H1 (cell line): ENCODE measurements at regions not wholly inside any gene's neighbourhood (a gene's known extent, or its start where the extent isn't known, plus 50 kb on each side); places are given as distances from the start of the nearest gene placed in this dataset.

ENCODE experiments used
- CTCF ChIA-PET: fragments of 300-600 bp; sonication (Branson Sonifier 250); formaldehyde crosslinking; loops from one replicate; lab custom pipeline; 2021; ENCODE audit not compliant: partially characterized antibody; lab: Charles Lee
- POLR2A ChIA-PET: fragments of 300-600 bp; sonication (Branson Sonifier 250); formaldehyde crosslinking; loops from one replicate; lab custom pipeline; 2021; ENCODE audit warnings: inconsistent platforms; ENCODE audit not compliant: partially characterized antibody; lab: Charles Lee
- DNase-seq, 2 experiments: peaks; one replicate each; pipeline versions ENCODE4 v3.0.0 to v3.0.0-alpha.2; 2010 to 2022; ENCODE audit warnings: low spot score in 2 of 2, low read depth in 1 of 2, mixed read lengths in 1 of 2
- FAIRE-seq: peaks from 2 replicates; lab custom pipeline; 2011; peaks lifted over from hg19 to GRCh38; lab: Jason Lieb, UNC
- H2AFZ ChIP-seq: 2 replicates; pipeline ENCODE4 v1.8.1; 2012; ENCODE audit warnings: low read length, inconsistent platforms
- H2AK5ac ChIP-seq: 2 replicates; pipeline ENCODE4 v1.6.1; 2013; ENCODE audit warnings: low read depth, low read length
- H2BK120ac ChIP-seq: replicated peaks from 2 replicates; pipeline ENCODE3; 2013; ENCODE audit warnings: low read depth, low read length, inconsistent platforms
- H2BK12ac ChIP-seq: 2 replicates; pipeline ENCODE4 v1.6.1; 2013; ENCODE audit warnings: low read depth, low read length
- H2BK15ac ChIP-seq: 2 replicates; pipeline ENCODE4 v1.6.1; 2013; ENCODE audit warnings: low read length
- H2BK20ac ChIP-seq: 2 replicates; pipeline ENCODE4 v1.6.1; 2013; ENCODE audit warnings: low read length
- H2BK5ac ChIP-seq: 2 replicates; pipeline ENCODE4 v1.6.1; 2013; ENCODE audit warnings: low read depth, low read length
- H3K14ac ChIP-seq: 2 replicates; pipeline ENCODE4 v1.6.1; 2013; ENCODE audit warnings: inconsistent platforms; ENCODE audit not compliant: insufficient read length
- H3K18ac ChIP-seq: 2 replicates; pipeline ENCODE4 v1.6.1; 2013; ENCODE audit warnings: low read length; ENCODE audit errors: extremely low read depth
- H3K23ac ChIP-seq: 2 replicates; pipeline ENCODE4 v1.6.1; 2013; ENCODE audit warnings: inconsistent platforms; ENCODE audit not compliant: insufficient read length
- H3K23me2 ChIP-seq: 2 replicates; pipeline ENCODE4 v1.6.1; 2013; ENCODE audit warnings: low read depth, low read length
- H3K27ac ChIP-seq: 2 replicates; pipeline ENCODE4 v1.6.1; 2011; ENCODE audit warnings: low read depth, low read length, inconsistent platforms
- H3K27me3 ChIP-seq, 4 experiments: replicated peaks in 1 of 4; 1 replicate in 1 of 4; 2 replicates in 3 of 4; pipeline versions ENCODE4 v1.6.1 to v1.8.1; 2011 to 2013; ENCODE audit warnings: low read length in 3 of 4, mild to moderate bottlenecking in 3 of 4, inconsistent platforms in 2 of 4, mixed read lengths in 2 of 4, moderate library complexity in 1 of 4; ENCODE audit not compliant: control insufficient read depth in 3 of 4, insufficient read depth in 3 of 4; ENCODE audit errors: extremely low read depth in 1 of 4
- H3K36me3 ChIP-seq, 4 experiments: 2 replicates each; pipeline versions ENCODE4 v1.6.1 to v1.8.1; 2011 to 2013; ENCODE audit warnings: mild to moderate bottlenecking in 4 of 4, low read length in 3 of 4, moderate library complexity in 2 of 4, control low read depth in 1 of 4, inconsistent platforms in 1 of 4; ENCODE audit not compliant: insufficient read depth in 4 of 4, control insufficient read depth in 2 of 4
- H3K4ac ChIP-seq: replicated peaks from 2 replicates; pipeline ENCODE3; 2013; ENCODE audit warnings: low read length, low read depth, mixed read lengths, inconsistent platforms; ENCODE audit not compliant: insufficient read length
- H3K4me1 ChIP-seq, 4 experiments: replicated peaks in 1 of 4; 1 replicate in 1 of 4; 2 replicates in 3 of 4; pipeline versions ENCODE4 v1.6.1 to v1.8.1; 2011 to 2013; ENCODE audit warnings: low read length in 3 of 4, inconsistent platforms in 2 of 4, mixed read lengths in 1 of 4; ENCODE audit not compliant: insufficient read depth in 4 of 4, control insufficient read depth in 3 of 4
- H3K4me2 ChIP-seq, 2 experiments: 2 replicates each; pipeline versions ENCODE4 v1.6.1 to v1.8.1; 2011 to 2013; ENCODE audit warnings: low read depth in 2 of 2, low read length in 2 of 2, control low read depth in 1 of 2, inconsistent platforms in 1 of 2, mild to moderate bottlenecking in 1 of 2; ENCODE audit not compliant: insufficient read depth in 1 of 2
- H3K4me3 ChIP-seq, 4 experiments: fragments of 200-600, 300-600 bp in 1 of 4; sonication (generic), shearing (Covaris generic), sonication (Bioruptor Twin) in 1 of 4; 2 replicates each; pipeline versions ENCODE4 v1.5.1 to v1.8.1; 2011 to 2016; ENCODE audit warnings: low read length in 4 of 4, low read depth in 3 of 4, control low read depth in 2 of 4, inconsistent platforms in 2 of 4, mild to moderate bottlenecking in 2 of 4, mixed read lengths in 1 of 4, moderate library complexity in 1 of 4; ENCODE audit not compliant: insufficient read depth in 2 of 4; ENCODE audit errors: extremely low read depth in 1 of 4
- H3K56ac ChIP-seq: replicated peaks from 2 replicates; pipeline ENCODE3; 2013; ENCODE audit warnings: low read depth, mild to moderate bottlenecking, mixed read lengths, low read length, inconsistent platforms; ENCODE audit not compliant: insufficient read length
- H3K79me1 ChIP-seq: 2 replicates; pipeline ENCODE4 v1.6.1; 2013; ENCODE audit warnings: low read depth, low read length, control low read depth
- H3K79me2 ChIP-seq, 2 experiments: 2 replicates each; pipeline versions ENCODE4 v1.6.1 to v1.8.1; 2012 to 2013; ENCODE audit warnings: low read length in 2 of 2, mild to moderate bottlenecking in 2 of 2, inconsistent platforms in 1 of 2; ENCODE audit not compliant: insufficient read depth in 2 of 2, control insufficient read depth in 1 of 2
- H3K9ac ChIP-seq, 4 experiments: replicated peaks in 1 of 4; 1 replicate in 1 of 4; 2 replicates in 3 of 4; pipeline versions ENCODE4 v1.6.1 to v1.8.1; 2011 to 2013; ENCODE audit warnings: low read depth in 3 of 4, low read length in 3 of 4, control low read depth in 2 of 4, mild to moderate bottlenecking in 2 of 4, moderate library complexity in 2 of 4, inconsistent platforms in 1 of 4; ENCODE audit errors: extremely low read depth in 1 of 4
- H3K9me3 ChIP-seq, 2 experiments: 2 replicates each; pipeline versions ENCODE4 v1.6.1 to v1.8.1; 2012 to 2013; ENCODE audit warnings: mild to moderate bottlenecking in 2 of 2, moderate library complexity in 2 of 2, control low read depth in 1 of 2, inconsistent platforms in 1 of 2, low read depth in 1 of 2, low read length in 1 of 2, mixed read lengths in 1 of 2; ENCODE audit not compliant: insufficient read depth in 2 of 2
- H4K20me1 ChIP-seq, 2 experiments: replicated peaks in 1 of 2; 2 replicates each; pipeline versions ENCODE3 to v1.8.1; 2011 to 2013; ENCODE audit warnings: inconsistent platforms in 2 of 2, low read length in 2 of 2, mild to moderate bottlenecking in 1 of 2; ENCODE audit not compliant: insufficient read depth in 2 of 2, control insufficient read depth in 1 of 2
- H4K5ac ChIP-seq: 2 replicates; pipeline ENCODE4 v1.6.1; 2013; ENCODE audit warnings: low read length, low read depth, mixed read lengths, inconsistent platforms; ENCODE audit not compliant: insufficient read length
- H4K8ac ChIP-seq: 2 replicates; pipeline ENCODE4 v1.8.0; 2013; ENCODE audit warnings: mild to moderate bottlenecking, moderate library complexity, low read length, inconsistent platforms; ENCODE audit not compliant: insufficient read depth; ENCODE audit errors: extremely low read depth
- H4K91ac ChIP-seq: replicated peaks from 2 replicates; pipeline ENCODE3; 2013; ENCODE audit warnings: low read length, mixed read lengths, inconsistent platforms; ENCODE audit not compliant: insufficient read length
- EGR1 ChIP-seq: IDR thresholded peaks from 2 replicates; pipeline ENCODE4 v1.6.1; 2011; ENCODE audit warnings: low read depth, low read length, borderline replicate concordance
- WGBS, 2 experiments: shearing (Covaris generic) in 1 of 2; methylation state at CpG; one replicate each; pipeline versions ENCODE4 v1.1.6 to v1.1.7; 2013 to 2015; ENCODE audit warnings: low lambda C conversion rate in 2 of 2, mixed read lengths in 2 of 2, inconsistent platforms in 1 of 2, low coverage in 1 of 2, missing lambda C conversion rate in 1 of 2; ENCODE audit not compliant: insufficient replicate concordance in 2 of 2, insufficient coverage in 1 of 2, insufficient read length in 1 of 2; ENCODE audit errors: extremely low coverage in 1 of 2, missing lambda C conversion rate in 1 of 2; 5-methylcytosine and 5-hydroxymethylcytosine counted together

DNA sequence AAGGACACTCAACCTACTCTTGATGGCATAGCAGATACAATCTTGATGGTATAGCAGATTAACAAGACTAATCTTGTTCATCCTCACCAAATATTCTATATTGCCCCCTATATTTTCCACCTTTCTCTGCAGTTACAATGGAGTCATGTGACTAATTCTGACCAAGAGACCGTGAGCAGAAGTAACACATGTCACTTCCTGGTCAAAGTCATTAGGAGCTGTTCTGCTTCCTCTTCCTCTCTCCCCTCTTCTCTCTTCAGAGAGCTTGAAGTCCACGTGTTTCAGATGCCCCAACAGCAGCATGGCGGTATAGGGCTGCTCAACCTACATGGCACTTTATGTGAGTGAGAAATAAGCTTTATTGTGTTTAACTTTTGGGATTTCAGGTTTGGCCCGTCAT is 55.3 kb upstream of the ERCC4 start:
- H3K9me3 ChIP-seq = 0 out of 4 replicates have a peak, but pooled peaks cover 0 to 6% of the 10 kb centered on the region in 2 experiments
- no peaks in the 10 kb centered on the region for H3K27me3 ChIP-seq
- H3K23ac ChIP-seq = no peak overlapping the region
- no peak overlapping the region for H4K8ac ChIP-seq
- no peaks in the 10 kb centered on the region for H3K4me1 ChIP-seq
- H3K4ac ChIP-seq = no peak overlapping the region
- H3K79me1 ChIP-seq = no peaks in the 10 kb centered on the region
- no peak overlapping the region for H3K56ac ChIP-seq
- H2BK12ac ChIP-seq = no peak overlapping the region
- no peak overlapping the region for H2BK20ac ChIP-seq
- H2BK5ac ChIP-seq = no peak overlapping the region
- H3K79me2 ChIP-seq = no peaks in the 10 kb centered on the region
- no peak overlapping the region for H4K91ac ChIP-seq
- no peak overlapping the region for H3K9ac ChIP-seq
- WGBS, 2 experiments = 89% methylated on average over 4 of the region's 4 CpGs; no CpG with 5 or more reads in 1 of the 2 experiments
- no peak overlapping the region for H3K27ac ChIP-seq
- DNase-seq = no peak
- POLR2A ChIA-PET = no interaction called here
- H2AFZ ChIP-seq = no peak overlapping the region
- CTCF ChIA-PET = interaction anchor here (0.8 to 3.6 kb wide), 7 partner anchors 9 to 755 kb away, joined by 3 to 21 read pairs (median 4); no protein-coding TSS in a partner anchor
- H4K20me1 ChIP-seq = no peaks in the 10 kb centered on the region
- H3K23me2 ChIP-seq = no peaks in the 10 kb centered on the region; the same call in 1 of the 2 replicates
- TF ChIP-seq EGR1 = no peak
- TF ChIP-seq, all 59 proteins: peak for 0
- no peak overlapping the region for H4K5ac ChIP-seq
- H3K4me2 ChIP-seq = no peak overlapping the region
- no peak overlapping the region for H3K14ac ChIP-seq
- H2BK120ac ChIP-seq = no peak overlapping the region
- no peaks in the 10 kb centered on the region for H3K36me3 ChIP-seq
- H2AK5ac ChIP-seq = no peak overlapping the region
- no peak overlapping the region for H2BK15ac ChIP-seq
- H3K18ac ChIP-seq = no peak overlapping the region
- no peak for FAIRE-seq
- H3K4me3 ChIP-seq = no peak overlapping the region
